ENCODE measurements at regions not wholly inside any gene's neighbourhood (a gene's known extent, or its start where the extent isn't known, plus 50 kb on each side); places are given as distances from the start of the nearest gene placed in this dataset.

DNA sequence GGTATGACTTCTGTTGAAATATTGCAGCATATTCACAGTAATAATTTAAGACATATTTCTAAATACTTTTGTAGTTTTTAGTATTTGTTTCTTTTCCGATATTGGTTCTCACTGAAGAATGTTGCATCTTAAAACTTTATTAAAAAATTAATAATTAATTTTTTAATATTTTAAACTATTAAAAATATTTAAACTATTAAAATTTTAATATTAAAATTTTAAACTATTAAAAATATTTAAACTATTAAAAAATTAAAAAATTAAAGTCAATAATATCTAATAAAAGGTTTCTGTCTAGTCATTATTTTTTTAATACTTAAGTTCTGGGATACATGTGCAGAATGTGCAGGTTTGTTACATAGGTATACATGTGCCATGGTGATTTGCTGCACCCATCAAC, 149.3 kb upstream of the CCNH start:
- in situ Hi-C loops (cut with HindIII; ENCODE audit: low pct_unique_long_range_greater_than_20kb, low sequenced_read_pairs) = no loop called here
- Histone ChIP-seq H3K4me1 (ENCODE audit: control insufficient read depth, insufficient read depth, low read length) (no peaks in the 10 kb centered on the region), H3K36me3 (ENCODE audit: control insufficient read depth, insufficient read depth, low read length) (no peaks in the 10 kb centered on the region), H3K9me3 (ENCODE audit: control insufficient read depth, insufficient read depth, low read depth, low read length) (no peaks in the 10 kb centered on the region), H3K27me3 (ENCODE audit: control insufficient read depth, insufficient read depth, low read length) (no peaks in the 10 kb centered on the region), H3K27ac (ENCODE audit: low read length) (no peak overlapping the region), H3K4me3 (ENCODE audit: low read depth in 2 of 2, low read length in 2 of 2) (no peak overlapping the region)
- ATAC-seq (no peak), DNase-seq (ENCODE audit: low read depth, low spot score) (no peak)
- ChIA-PET POLR2A (no interaction called here), CTCF (no interaction called here)
- intact Hi-C loops (cut with micrococcal nuclease; ENCODE audit: unreplicated experiment) = no loop called here
- TF ChIP-seq POLR2AphosphoS5 (IDR thresholded peaks at IDR 0.05; ENCODE audit: low read depth, low read length) (no peak), SIN3A (IDR thresholded peaks at IDR 0.05; ENCODE audit: borderline replicate concordance, insufficient read depth, low read depth, low read length) (no peak), TCF7L2 (IDR thresholded peaks at IDR 0.05; ENCODE audit: low read depth, low read length) (no peak)
- TF ChIP-seq, protein P1, sequence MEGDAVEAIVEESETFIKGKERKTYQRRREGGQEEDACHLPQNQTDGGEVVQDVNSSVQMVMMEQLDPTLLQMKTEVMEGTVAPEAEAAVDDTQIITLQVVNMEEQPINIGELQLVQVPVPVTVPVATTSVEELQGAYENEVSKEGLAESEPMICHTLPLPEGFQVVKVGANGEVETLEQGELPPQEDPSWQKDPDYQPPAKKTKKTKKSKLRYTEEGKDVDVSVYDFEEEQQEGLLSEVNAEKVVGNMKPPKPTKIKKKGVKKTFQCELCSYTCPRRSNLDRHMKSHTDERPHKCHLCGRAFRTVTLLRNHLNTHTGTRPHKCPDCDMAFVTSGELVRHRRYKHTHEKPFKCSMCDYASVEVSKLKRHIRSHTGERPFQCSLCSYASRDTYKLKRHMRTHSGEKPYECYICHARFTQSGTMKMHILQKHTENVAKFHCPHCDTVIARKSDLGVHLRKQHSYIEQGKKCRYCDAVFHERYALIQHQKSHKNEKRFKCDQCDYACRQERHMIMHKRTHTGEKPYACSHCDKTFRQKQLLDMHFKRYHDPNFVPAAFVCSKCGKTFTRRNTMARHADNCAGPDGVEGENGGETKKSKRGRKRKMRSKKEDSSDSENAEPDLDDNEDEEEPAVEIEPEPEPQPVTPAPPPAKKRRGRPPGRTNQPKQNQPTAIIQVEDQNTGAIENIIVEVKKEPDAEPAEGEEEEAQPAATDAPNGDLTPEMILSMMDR (IDR thresholded peaks at IDR 0.05) = no peak
- TF ChIP-seq, protein P2, sequence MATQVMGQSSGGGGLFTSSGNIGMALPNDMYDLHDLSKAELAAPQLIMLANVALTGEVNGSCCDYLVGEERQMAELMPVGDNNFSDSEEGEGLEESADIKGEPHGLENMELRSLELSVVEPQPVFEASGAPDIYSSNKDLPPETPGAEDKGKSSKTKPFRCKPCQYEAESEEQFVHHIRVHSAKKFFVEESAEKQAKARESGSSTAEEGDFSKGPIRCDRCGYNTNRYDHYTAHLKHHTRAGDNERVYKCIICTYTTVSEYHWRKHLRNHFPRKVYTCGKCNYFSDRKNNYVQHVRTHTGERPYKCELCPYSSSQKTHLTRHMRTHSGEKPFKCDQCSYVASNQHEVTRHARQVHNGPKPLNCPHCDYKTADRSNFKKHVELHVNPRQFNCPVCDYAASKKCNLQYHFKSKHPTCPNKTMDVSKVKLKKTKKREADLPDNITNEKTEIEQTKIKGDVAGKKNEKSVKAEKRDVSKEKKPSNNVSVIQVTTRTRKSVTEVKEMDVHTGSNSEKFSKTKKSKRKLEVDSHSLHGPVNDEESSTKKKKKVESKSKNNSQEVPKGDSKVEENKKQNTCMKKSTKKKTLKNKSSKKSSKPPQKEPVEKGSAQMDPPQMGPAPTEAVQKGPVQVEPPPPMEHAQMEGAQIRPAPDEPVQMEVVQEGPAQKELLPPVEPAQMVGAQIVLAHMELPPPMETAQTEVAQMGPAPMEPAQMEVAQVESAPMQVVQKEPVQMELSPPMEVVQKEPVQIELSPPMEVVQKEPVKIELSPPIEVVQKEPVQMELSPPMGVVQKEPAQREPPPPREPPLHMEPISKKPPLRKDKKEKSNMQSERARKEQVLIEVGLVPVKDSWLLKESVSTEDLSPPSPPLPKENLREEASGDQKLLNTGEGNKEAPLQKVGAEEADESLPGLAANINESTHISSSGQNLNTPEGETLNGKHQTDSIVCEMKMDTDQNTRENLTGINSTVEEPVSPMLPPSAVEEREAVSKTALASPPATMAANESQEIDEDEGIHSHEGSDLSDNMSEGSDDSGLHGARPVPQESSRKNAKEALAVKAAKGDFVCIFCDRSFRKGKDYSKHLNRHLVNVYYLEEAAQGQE (IDR thresholded peaks at IDR 0.05; ENCODE audit: insufficient read depth in 1 of 2, low read depth in 2 of 2, low read length in 1 of 2) = no peak
- no TSS peak for BruUV-seq (replicated peaks)

DNA sequence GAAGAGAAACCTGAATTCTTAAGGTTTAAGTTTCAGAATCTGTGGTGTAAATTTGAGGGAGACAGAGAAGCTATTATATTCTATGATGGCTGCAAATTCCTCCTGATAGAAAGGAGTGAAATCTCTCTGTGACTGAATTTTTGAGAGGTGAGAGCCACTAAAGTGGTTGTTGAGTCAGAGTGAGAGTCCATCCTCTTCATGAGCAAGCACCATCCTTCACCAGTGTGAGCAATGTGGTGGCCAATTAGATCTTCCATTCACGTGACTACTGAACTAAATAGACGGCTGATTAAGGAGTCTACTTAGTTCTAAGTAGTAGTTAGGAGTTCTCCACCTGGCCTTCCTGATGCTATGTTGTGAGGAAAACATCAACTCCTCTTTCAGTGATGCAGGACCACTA, 147.8 kb upstream of the CCNH start:
- Histone ChIP-seq H3K9me3 (ENCODE audit: control insufficient read depth, insufficient read depth, low read depth, low read length) (no peaks in the 10 kb centered on the region), H3K4me1 (ENCODE audit: control insufficient read depth, insufficient read depth, low read length) (no peaks in the 10 kb centered on the region), H3K4me3 (ENCODE audit: low read depth in 2 of 2, low read length in 2 of 2) (no peak overlapping the region), H3K27me3 (ENCODE audit: control insufficient read depth, insufficient read depth, low read length) (no peaks in the 10 kb centered on the region), H3K36me3 (ENCODE audit: control insufficient read depth, insufficient read depth, low read length) (no peaks in the 10 kb centered on the region), H3K27ac (ENCODE audit: low read length) (no peak overlapping the region)
- BruUV-seq (replicated peaks) = no TSS peak
- TF ChIP-seq, protein P2 (IDR thresholded peaks at IDR 0.05; ENCODE audit: insufficient read depth in 1 of 2, low read depth in 2 of 2, low read length in 1 of 2) = no peak
- intact Hi-C loops (cut with micrococcal nuclease; ENCODE audit: unreplicated experiment) (no loop called here), in situ Hi-C loops (cut with HindIII; ENCODE audit: low pct_unique_long_range_greater_than_20kb, low sequenced_read_pairs) (no loop called here)
- ATAC-seq = no peak
- ChIA-PET CTCF (no interaction called here), POLR2A (no interaction called here)
- DNase-seq (ENCODE audit: low read depth, low spot score) = no peak

Measured in Panc1 (cell line).